ENCODE measurements at regions not wholly inside any gene's neighbourhood (a gene's known extent, or its start where the extent isn't known, plus 50 kb on each side); places are given as distances from the start of the nearest gene placed in this dataset.

- TF ChIP-seq ZNF670 (CRISPR knock-in tag; IDR thresholded peaks at IDR 0.05; ENCODE audit: borderline replicate concordance), result 0 out of 2 replicates have a peak, but pooled peaks have one; percentile 73
- peak; percentile 54 for TF ChIP-seq TCF7 (IDR thresholded peaks at IDR 0.05; ENCODE audit: low read depth)
- 0 out of 2 replicates have a peak, but pooled peaks have one; percentile 12 for TF ChIP-seq RXRA (CRISPR knock-in tag; IDR thresholded peaks at IDR 0.05)
- TF ChIP-seq NFIB (CRISPR knock-in tag; IDR thresholded peaks at IDR 0.05; ENCODE audit: borderline replicate concordance), result no peak
- no peak for TF ChIP-seq ZFP41 (CRISPR knock-in tag; IDR thresholded peaks at IDR 0.05; ENCODE audit: borderline replicate concordance)
- TF ChIP-seq CEBPG (CRISPR knock-in tag; IDR thresholded peaks at IDR 0.05), result peak; percentile 83
- TF ChIP-seq SPEN (CRISPR knock-in tag; IDR thresholded peaks at IDR 0.05; ENCODE audit: low read depth), result 0 out of 2 replicates have a peak, but pooled peaks have one; percentile 3
- TF ChIP-seq TBX2 (CRISPR knock-in tag; IDR thresholded peaks at IDR 0.05; ENCODE audit: borderline replicate concordance), result 0 out of 2 replicates have a peak, but pooled peaks have one; percentile 31
- TF ChIP-seq SMAD9 (CRISPR knock-in tag; IDR thresholded peaks at IDR 0.05), result no peak
- peak; percentile 31; the same call in 1 of the 2 replicates for TF ChIP-seq ZKSCAN5 (CRISPR knock-in tag; IDR thresholded peaks at IDR 0.05)
- TF ChIP-seq NCOA2 (CRISPR knock-in tag; IDR thresholded peaks at IDR 0.05), result peak; percentile 87
- TF ChIP-seq IRF2 (CRISPR knock-in tag; IDR thresholded peaks at IDR 0.05), result 0 out of 2 replicates have a peak, but pooled peaks have one; percentile 24
- TF ChIP-seq, protein P1, sequence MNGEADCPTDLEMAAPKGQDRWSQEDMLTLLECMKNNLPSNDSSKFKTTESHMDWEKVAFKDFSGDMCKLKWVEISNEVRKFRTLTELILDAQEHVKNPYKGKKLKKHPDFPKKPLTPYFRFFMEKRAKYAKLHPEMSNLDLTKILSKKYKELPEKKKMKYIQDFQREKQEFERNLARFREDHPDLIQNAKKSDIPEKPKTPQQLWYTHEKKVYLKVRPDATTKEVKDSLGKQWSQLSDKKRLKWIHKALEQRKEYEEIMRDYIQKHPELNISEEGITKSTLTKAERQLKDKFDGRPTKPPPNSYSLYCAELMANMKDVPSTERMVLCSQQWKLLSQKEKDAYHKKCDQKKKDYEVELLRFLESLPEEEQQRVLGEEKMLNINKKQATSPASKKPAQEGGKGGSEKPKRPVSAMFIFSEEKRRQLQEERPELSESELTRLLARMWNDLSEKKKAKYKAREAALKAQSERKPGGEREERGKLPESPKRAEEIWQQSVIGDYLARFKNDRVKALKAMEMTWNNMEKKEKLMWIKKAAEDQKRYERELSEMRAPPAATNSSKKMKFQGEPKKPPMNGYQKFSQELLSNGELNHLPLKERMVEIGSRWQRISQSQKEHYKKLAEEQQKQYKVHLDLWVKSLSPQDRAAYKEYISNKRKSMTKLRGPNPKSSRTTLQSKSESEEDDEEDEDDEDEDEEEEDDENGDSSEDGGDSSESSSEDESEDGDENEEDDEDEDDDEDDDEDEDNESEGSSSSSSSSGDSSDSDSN (CRISPR knock-in tag; IDR thresholded peaks at IDR 0.05), result no peak
- no peak for TF ChIP-seq IRX3 (CRISPR knock-in tag; IDR thresholded peaks at IDR 0.05; ENCODE audit: borderline replicate concordance, low read depth)
- TF ChIP-seq RCOR2 (CRISPR knock-in tag; IDR thresholded peaks at IDR 0.05), result peak; percentile 69
- TF ChIP-seq SP4 (CRISPR knock-in tag; IDR thresholded peaks at IDR 0.05), result no peak
- no peak for TF ChIP-seq ZNF589 (CRISPR knock-in tag; conservative IDR thresholded peaks at IDR 0.05)
- peak; percentile 25; the same call in 1 of the 2 replicates for TF ChIP-seq ZNF414 (CRISPR knock-in tag; IDR thresholded peaks at IDR 0.05)
- peak; percentile 92 for TF ChIP-seq FOXO1 (CRISPR knock-in tag; IDR thresholded peaks at IDR 0.05)
- TF ChIP-seq ASH2L (IDR thresholded peaks at IDR 0.05; ENCODE audit: insufficient read length, low read depth, low read length), result peak; percentile 89
- TF ChIP-seq FOXA1 (IDR thresholded peaks at IDR 0.05), result no peak
- TF ChIP-seq FOXA1 (CRISPR knock-in tag; IDR thresholded peaks at IDR 0.05), result peak; percentile 50
- TF ChIP-seq HNF4A (CRISPR knock-in tag; IDR thresholded peaks at IDR 0.05), result peak; percentile 94
- TF ChIP-seq ZNF10 (CRISPR knock-in tag; IDR thresholded peaks at IDR 0.05; ENCODE audit: borderline replicate concordance, low read depth), result no peak
- no peak for TF ChIP-seq ZNF543 (CRISPR knock-in tag; IDR thresholded peaks at IDR 0.05)
These were observed 131.8 kb downstream of the APIP start (continued) for GRCh38 chr11:34784318-34784841.
